CD14-positive monocyte (primary cell): ENCODE measurements at regions not wholly inside any gene's neighbourhood (a gene's known extent, or its start where the extent isn't known, plus 50 kb on each side); places are given as distances from the start of the nearest gene placed in this dataset.

Source experiments
- DNase-seq, 3 donors: peaks; one replicate each; pipeline ENCODE4 v3.0.0-alpha.2; 2011 to 2022
- H2AFZ ChIP-seq: 2 replicates; pipeline ENCODE4 v1.6.0; 2012; ENCODE audit warnings: mild to moderate bottlenecking, low read depth, low read length, inconsistent platforms; ENCODE audit not compliant: insufficient read depth, poor library complexity, severe bottlenecking
- H3K27ac ChIP-seq, 2 donors: 1 replicate in 1 of 2; 2 replicates in 1 of 2; pipeline ENCODE4 v1.5.1; 2012 to 2013; ENCODE audit warnings: low read length in 2 of 2, control low read depth in 1 of 2, inconsistent platforms in 1 of 2, low read depth in 1 of 2, mild to moderate bottlenecking in 1 of 2
- H3K27me3 ChIP-seq, 2 donors: one replicate each; pipeline versions ENCODE4 v1.6.0 to v1.6.1; 2011 to 2013; ENCODE audit warnings: low read length in 2 of 2; ENCODE audit not compliant: control insufficient read depth in 2 of 2, insufficient read depth in 2 of 2
- H3K36me3 ChIP-seq, 2 donors: replicated peaks in 1 of 2; 1 replicate in 1 of 2; 2 replicates in 1 of 2; pipeline versions ENCODE4 v1.5.1 to v1.6.1; 2012 to 2013; ENCODE audit warnings: low read length in 2 of 2, control low read depth in 1 of 2, inconsistent platforms in 1 of 2, mild to moderate bottlenecking in 1 of 2; ENCODE audit not compliant: insufficient read depth in 2 of 2, control insufficient read depth in 1 of 2
- H3K4me1 ChIP-seq, 2 donors: 1 replicate in 1 of 2; 2 replicates in 1 of 2; pipeline versions ENCODE4 v1.5.1 to v1.6.1; 2012 to 2013; ENCODE audit warnings: low read length in 2 of 2, control low read depth in 1 of 2, inconsistent platforms in 1 of 2, mild to moderate bottlenecking in 1 of 2, moderate library complexity in 1 of 2; ENCODE audit not compliant: insufficient read depth in 2 of 2, control insufficient read depth in 1 of 2
- H3K4me2 ChIP-seq: replicated peaks from 2 replicates; pipeline ENCODE3; 2012; ENCODE audit warnings: low read length, moderate library complexity, mild to moderate bottlenecking; ENCODE audit not compliant: poor library complexity, severe bottlenecking; ENCODE audit errors: extremely low read depth
- H3K4me3 ChIP-seq, 3 experiments: fragments of 200-600 bp in 1 of 3; sonication (generic) in 1 of 3; replicated peaks in 1 of 3; 1 replicate in 2 of 3; 2 replicates in 1 of 3; pipeline ENCODE4 v1.5.1; 2011 to 2013; ENCODE audit warnings: low read length in 3 of 3, mild to moderate bottlenecking in 3 of 3, control low read depth in 2 of 3, low read depth in 2 of 3, inconsistent platforms in 1 of 3, moderate library complexity in 1 of 3
- H3K79me2 ChIP-seq: 2 replicates; pipeline ENCODE4 v1.6.0; 2012; ENCODE audit warnings: mild to moderate bottlenecking, control low read depth, inconsistent platforms, low read length, moderate library complexity; ENCODE audit not compliant: insufficient read depth
- H3K9ac ChIP-seq: 2 replicates; pipeline ENCODE4 v1.6.0; 2017; ENCODE audit warnings: low read length, mild to moderate bottlenecking; ENCODE audit not compliant: insufficient read depth, poor library complexity, severe bottlenecking
- H3K9me3 ChIP-seq, 2 donors: replicated peaks in 1 of 2; 1 replicate in 1 of 2; 2 replicates in 1 of 2; pipeline versions ENCODE4 v1.5.1 to v1.6.1; 2012 to 2013; ENCODE audit warnings: low read length in 2 of 2, control low read depth in 1 of 2; ENCODE audit not compliant: control insufficient read depth in 1 of 2, insufficient read depth in 1 of 2
- H4K20me1 ChIP-seq: 2 replicates; pipeline ENCODE4 v1.6.0; 2012; ENCODE audit warnings: mild to moderate bottlenecking, low read length, control low read depth, moderate library complexity; ENCODE audit not compliant: insufficient read depth
- H3K27ac Mint-ChIP-seq, 7 donors: one replicate each; pipeline ENCODE4 v1.8.0; 2020; ENCODE audit warnings: mild to moderate bottlenecking in 7 of 7, mixed read lengths in 7 of 7, moderate library complexity in 6 of 7, inconsistent platforms in 2 of 7
- H3K27me3 Mint-ChIP-seq, 3 donors: one replicate each; pipeline ENCODE4 v1.8.0; 2021 to 2022; ENCODE audit warnings: low read depth in 3 of 3, mild to moderate bottlenecking in 3 of 3, mixed read lengths in 3 of 3, moderate library complexity in 3 of 3, inconsistent platforms in 1 of 3
- H3K36me3 Mint-ChIP-seq, 2 donors: one replicate each; pipeline ENCODE4 v1.8.0; 2020; ENCODE audit warnings: mixed read lengths in 2 of 2, inconsistent platforms in 1 of 2, mild to moderate bottlenecking in 1 of 2
- H3K4me1 Mint-ChIP-seq: one replicate; pipeline ENCODE4 v1.8.0; 2020; ENCODE audit warnings: mild to moderate bottlenecking, mixed read lengths
- H3K4me3 Mint-ChIP-seq, 2 donors: one replicate each; pipeline ENCODE4 v1.8.0; 2020; ENCODE audit warnings: mild to moderate bottlenecking in 2 of 2, mixed read lengths in 2 of 2, moderate library complexity in 1 of 2
- H3K9me3 Mint-ChIP-seq, 7 donors: one replicate each; pipeline ENCODE4 v1.8.0; 2020 to 2022; ENCODE audit warnings: mixed read lengths in 7 of 7, mild to moderate bottlenecking in 6 of 7, moderate library complexity in 6 of 7, inconsistent platforms in 2 of 7
- CTCF ChIP-seq: fragments of 200-600 bp; IDR thresholded peaks from one replicate; pipeline ENCODE4 v1.8.0; 2022; ENCODE audit warnings: antibody characterized with exemption, mild to moderate bottlenecking
- WGBS: methylation state at CpG from one replicate; pipeline ENCODE4 v1.1.5; 2013; ENCODE audit warnings: missing lambda C conversion rate; ENCODE audit not compliant: insufficient coverage; 5-methylcytosine and 5-hydroxymethylcytosine counted together
- intact Hi-C, 2 donors: fragments of 100-400 bp; cut with micrococcal nuclease; formaldehyde crosslinking; loops; one replicate each; pipeline versions ENCODE4 v1.15.0 to v1.15.1; 2023

- 100% methylated on average over 2 of the region's 8 CpGs for WGBS
- Histone ChIP-seq H4K20me1 (no peaks in the 10 kb centered on the region), H3K79me2 (no peaks in the 10 kb centered on the region), H3K9ac (no peak overlapping the region), H3K9me3 (no peaks in the 10 kb centered on the region), H3K4me1 (no peaks in the 10 kb centered on the region), H3K27me3 (no peaks in the 10 kb centered on the region), H2AFZ (no peak overlapping the region), H3K36me3 (no peaks in the 10 kb centered on the region), H3K4me3 (no peak overlapping the region), H3K27ac (no peak overlapping the region), H3K4me2 (no peak overlapping the region)
- Mint-ChIP-seq H3K4me1 (no peaks in the 10 kb centered on the region), H3K4me3 (no peak overlapping the region), H3K27me3 (peaks cover 2 to 5% (median 2%) of the 10 kb centered on the region in 3 donors), H3K36me3 (no peaks in the 10 kb centered on the region), H3K9me3 (no peaks in the 10 kb centered on the region), H3K27ac (no peak overlapping the region)
- DNase-seq = no peak
- intact Hi-C loops = no loop called here
- TF ChIP-seq CTCF = no peak
These were observed 446.2 kb upstream of the MGMT start for GRCh38 chr10:129020651-129021330.

GRCh38 chr10:129021594-129022304, 445.3 kb upstream of the MGMT start:
- H3K9ac ChIP-seq = no peak overlapping the region
- no peaks in the 10 kb centered on the region for H3K36me3 Mint-ChIP-seq
- H3K4me3 ChIP-seq = no peak overlapping the region
- H4K20me1 ChIP-seq = no peaks in the 10 kb centered on the region
- H3K4me2 ChIP-seq = no peak overlapping the region
- TF ChIP-seq CTCF = no peak
- no peak overlapping the region for H3K27ac ChIP-seq
- no peak overlapping the region for H3K27ac Mint-ChIP-seq
- DNase-seq = no peak
- no peaks in the 10 kb centered on the region for H3K9me3 Mint-ChIP-seq
- no peaks in the 10 kb centered on the region for H3K36me3 ChIP-seq
- WGBS = 92% methylated on average over 17 of the region's 18 CpGs
- no peak overlapping the region for H3K4me3 Mint-ChIP-seq
- H3K9me3 ChIP-seq = no peaks in the 10 kb centered on the region
- H3K4me1 Mint-ChIP-seq = no peaks in the 10 kb centered on the region
- intact Hi-C loops = no loop called here
- H3K4me1 ChIP-seq = no peaks in the 10 kb centered on the region
- no peaks in the 10 kb centered on the region for H3K79me2 ChIP-seq
- H2AFZ ChIP-seq = no peak overlapping the region
- peaks cover 2 to 5% (median 2%) of the 10 kb centered on the region in 3 donors for H3K27me3 Mint-ChIP-seq
- H3K27me3 ChIP-seq = no peaks in the 10 kb centered on the region
